ENCODE measurements at regions not wholly inside any gene's neighbourhood (a gene's known extent, or its start where the extent isn't known, plus 50 kb on each side); places are given as distances from the start of the nearest gene placed in this dataset.
"Not testable (repeated sequence)": the region's sequence is repeated elsewhere in the genome, so short reads cannot be mapped to it uniquely, and the experiment has no call there.

- H3K4me3 ChIP-seq (replicated peaks in 1 of 2; ENCODE audit: low read depth in 2 of 2, low read length in 2 of 2): not testable (repeated sequence)
- peak in 1 of 2 donors; percentile 8 for DNase-seq (ENCODE audit: low read depth in 2 of 2)
Measured at GRCh38 chr9:41367301-41367700, 178.2 kb upstream of the ZNG1F start.

- not testable (repeated sequence) for H3K4me3 ChIP-seq (replicated peaks in 1 of 2; ENCODE audit: low read depth in 2 of 2, low read length in 2 of 2); DNase-seq (ENCODE audit: low read depth in 2 of 2)
Measured at GRCh38 chr9:41361790-41362189, 172.7 kb upstream of the ZNG1F start.

GRCh38 chr9:41359116-41359515 is 170.0 kb upstream of the ZNG1F start:
- peak; percentile 38 to 46 for DNase-seq (ENCODE audit: low read depth in 2 of 2)
- peak overlapping the region; percentile 66 for H3K4me3 ChIP-seq (replicated peaks in 1 of 2; ENCODE audit: low read depth in 2 of 2, low read length in 2 of 2)

GRCh38 chr9:41358682-41359081 is 169.6 kb upstream of the ZNG1F start:
- peak; percentile 57 to 67 for DNase-seq (ENCODE audit: low read depth in 2 of 2)
- H3K4me3 ChIP-seq (replicated peaks in 1 of 2; ENCODE audit: low read depth in 2 of 2, low read length in 2 of 2): peak overlapping the region; percentile 66

GRCh38 chr9:41357918-41358404 is 168.8 kb upstream of the ZNG1F start:
- not testable (repeated sequence) for DNase-seq (ENCODE audit: low read depth in 2 of 2)
- H3K4me3 ChIP-seq (replicated peaks in 1 of 2; ENCODE audit: low read depth in 2 of 2, low read length in 2 of 2): peak overlapping the region; percentile 14 to 35

GRCh38 chr9:41357350-41357748 is 168.2 kb upstream of the ZNG1F start:
- DNase-seq (ENCODE audit: low read depth in 2 of 2); H3K4me3 ChIP-seq (replicated peaks in 1 of 2; ENCODE audit: low read depth in 2 of 2, low read length in 2 of 2): not testable (repeated sequence)

- H3K4me3 ChIP-seq (replicated peaks in 1 of 2; ENCODE audit: low read depth in 2 of 2, low read length in 2 of 2): not testable (repeated sequence)
- DNase-seq (ENCODE audit: low read depth in 2 of 2): peak; percentile 56 to 83
Measured at GRCh38 chr9:41356588-41357349, 167.7 kb upstream of the ZNG1F start.

GRCh38 chr9:41355712-41356450 is 166.8 kb upstream of the ZNG1F start:
- DNase-seq (ENCODE audit: low read depth in 2 of 2); H3K4me3 ChIP-seq (replicated peaks in 1 of 2; ENCODE audit: low read depth in 2 of 2, low read length in 2 of 2): not testable (repeated sequence)

GRCh38 chr9:41354978-41355377 is 165.9 kb upstream of the ZNG1F start:
- DNase-seq (ENCODE audit: low read depth in 2 of 2); H3K4me3 ChIP-seq (replicated peaks in 1 of 2; ENCODE audit: low read depth in 2 of 2, low read length in 2 of 2): not testable (repeated sequence)

- H3K4me3 ChIP-seq (replicated peaks in 1 of 2; ENCODE audit: low read depth in 2 of 2, low read length in 2 of 2); DNase-seq (ENCODE audit: low read depth in 2 of 2): not testable (repeated sequence)
Measured at GRCh38 chr9:41354060-41354934, 165.2 kb upstream of the ZNG1F start.

- DNase-seq (ENCODE audit: low read depth in 2 of 2): not testable (repeated sequence)
Measured at GRCh38 chr9:41353026-41353425, 163.9 kb upstream of the ZNG1F start.

GRCh38 chr9:41352390-41352789 is 163.3 kb upstream of the ZNG1F start:
- H3K4me3 ChIP-seq (replicated peaks in 1 of 2; ENCODE audit: low read depth in 2 of 2, low read length in 2 of 2); DNase-seq (ENCODE audit: low read depth in 2 of 2): not testable (repeated sequence)

More at GRCh38 chr9:41353026-41353425, 163.9 kb upstream of the ZNG1F start:
- not testable (repeated sequence) for H3K4me3 ChIP-seq (replicated peaks in 1 of 2; ENCODE audit: low read depth in 2 of 2, low read length in 2 of 2)

- H3K4me3 ChIP-seq (replicated peaks in 1 of 2; ENCODE audit: low read depth in 2 of 2, low read length in 2 of 2); DNase-seq (ENCODE audit: low read depth in 2 of 2): not testable (repeated sequence)
Measured at GRCh38 chr9:41347893-41348292, 158.8 kb upstream of the ZNG1F start.

- H3K4me3 ChIP-seq (replicated peaks in 1 of 2; ENCODE audit: low read depth in 2 of 2, low read length in 2 of 2); DNase-seq (ENCODE audit: low read depth in 2 of 2): not testable (repeated sequence)
Measured at GRCh38 chr9:41332562-41332961, 143.4 kb upstream of the ZNG1F start.

- H3K4me3 ChIP-seq (replicated peaks in 1 of 2; ENCODE audit: low read depth in 2 of 2, low read length in 2 of 2); DNase-seq (ENCODE audit: low read depth in 2 of 2): not testable (repeated sequence)
Measured at GRCh38 chr9:41321277-41321676, 132.2 kb upstream of the ZNG1F start.

GRCh38 chr9:41308953-41309352 is 119.8 kb upstream of the ZNG1F start:
- DNase-seq (ENCODE audit: low read depth in 2 of 2); H3K4me3 ChIP-seq (replicated peaks in 1 of 2; ENCODE audit: low read depth in 2 of 2, low read length in 2 of 2): not testable (repeated sequence)

GRCh38 chr9:41285744-41286143 is 96.6 kb upstream of the ZNG1F start:
- not testable (repeated sequence) for DNase-seq (ENCODE audit: low read depth in 2 of 2); H3K4me3 ChIP-seq (replicated peaks in 1 of 2; ENCODE audit: low read depth in 2 of 2, low read length in 2 of 2)
